Esophagus squamous epithelium (tissue), 5 donors: ENCODE measurements at regions not wholly inside any gene's neighbourhood (a gene's known extent, or its start where the extent isn't known, plus 50 kb on each side); places are given as distances from the start of the nearest gene placed in this dataset.
A peak's percentile ranks its signal among the peaks of the same experiment; 100 is the strongest.

ENCODE experiments used
- DNase-seq: peaks from one replicate; lab custom pipeline; 2025; lab: John Stamatoyannopoulos, UW
- H3K27ac ChIP-seq, 4 donors: fragments of 200-600 bp; sonication (generic); one replicate each; pipeline ENCODE4 v1.5.1; 2016 to 2019; ENCODE audit warnings: mild to moderate bottlenecking in 1 of 4
- H3K27me3 ChIP-seq, 4 donors: fragments of 200-600 bp; sonication (generic); 1 replicate in 3 of 4; 2 replicates in 1 of 4; pipeline versions ENCODE4 v1.5.1 to v1.6.0; 2017 to 2021; ENCODE audit warnings: antibody characterized with exemption in 1 of 4
- H3K36me3 ChIP-seq, 3 donors: fragments of 200-600 bp; sonication (generic); one replicate each; pipeline ENCODE4 v1.5.1; 2016 to 2019
- H3K4me1 ChIP-seq, 3 donors: fragments of 200-600 bp; sonication (generic); one replicate each; pipeline ENCODE4 v1.5.1; 2017 to 2019
- H3K4me3 ChIP-seq, 4 donors: fragments of 200-600 bp; sonication (generic); 1 replicate in 3 of 4; 2 replicates in 1 of 4; pipeline ENCODE4 v1.5.1; 2016 to 2019; ENCODE audit warnings: mild to moderate bottlenecking in 2 of 4, moderate library complexity in 1 of 4
- H3K9me3 ChIP-seq, 3 donors: fragments of 200-600 bp; sonication (generic); one replicate each; pipeline ENCODE4 v1.5.1; 2016 to 2019
- CTCF ChIP-seq, 6 experiments: fragments of 450-650 bp in 4 of 6; fragments of 200-600 bp in 2 of 6; sonication (generic) in 2 of 6; IDR thresholded peaks; one replicate each; pipeline ENCODE4 v1.5.1; 2016 to 2019; ENCODE audit warnings: antibody characterized with exemption in 6 of 6, mild to moderate bottlenecking in 4 of 6, moderate library complexity in 4 of 6
- POLR2A ChIP-seq, 4 donors: fragments of 450-650 bp; IDR thresholded peaks; one replicate each; pipeline ENCODE4 v1.6.1; 2017; ENCODE audit warnings: antibody characterized with exemption in 4 of 4, mild to moderate bottlenecking in 4 of 4, moderate library complexity in 3 of 4
- WGBS, 2 donors: methylation state at CpG; one replicate each; pipeline ENCODE4 v1.1.5; 2018; 5-methylcytosine and 5-hydroxymethylcytosine counted together
- intact Hi-C: fragments of 100-400 bp; cut with DNase I; formaldehyde crosslinking; loops from one replicate; pipeline ENCODE4 v1.15.0; 2022
- donor health status: DM: yes; HTN: yes; CAD: no.

GRCh38 chr10:31100662-31101061 is 69.0 kb upstream of the ZNF438 start:
- peaks cover 0 to 4% (median 0%) of the 10 kb centered on the region in 3 donors for H3K4me1 ChIP-seq
- intact Hi-C loops = no loop called here
- no peaks in the 10 kb centered on the region for H3K9me3 ChIP-seq
- H3K36me3 ChIP-seq = no peaks in the 10 kb centered on the region
- peak overlapping the region in 1 of 4 donors; percentile 34 for H3K27ac ChIP-seq
- H3K27me3 ChIP-seq = no peaks in the 10 kb centered on the region
- no peak overlapping the region for H3K4me3 ChIP-seq
- TF ChIP-seq CTCF (IDR thresholded peaks at IDR 0.05) = no peak
- no peak for TF ChIP-seq POLR2A (IDR thresholded peaks at IDR 0.05)
- WGBS, 2 donors = 81 to 92% methylated on average over 8 of the region's 8 CpGs
- no peak for DNase-seq

GRCh38 chr10:31101123-31101522 is 69.5 kb upstream of the ZNF438 start:
- 30 to 51% methylated on average over 4 of the region's 4 CpGs for WGBS, 2 donors
- intact Hi-C loops = no loop called here
- Histone ChIP-seq H3K27ac (no peak overlapping the region), H3K4me3 (no peak overlapping the region), H3K27me3 (no peaks in the 10 kb centered on the region), H3K9me3 (no peaks in the 10 kb centered on the region), H3K36me3 (no peaks in the 10 kb centered on the region), H3K4me1 (peaks cover 0 to 4% (median 0%) of the 10 kb centered on the region in 3 donors)
- no peak for DNase-seq
- TF ChIP-seq POLR2A (IDR thresholded peaks at IDR 0.05) (no peak), CTCF (IDR thresholded peaks at IDR 0.05) (no peak)

- Histone ChIP-seq H3K27me3 (no peaks in the 10 kb centered on the region), H3K27ac (no peak overlapping the region), H3K4me1 (peaks cover 0 to 4% (median 0%) of the 10 kb centered on the region in 3 donors), H3K9me3 (no peaks in the 10 kb centered on the region), H3K36me3 (no peaks in the 10 kb centered on the region), H3K4me3 (no peak overlapping the region)
- DNase-seq = no peak
- intact Hi-C loops = no loop called here
- no peak for TF ChIP-seq POLR2A (IDR thresholded peaks at IDR 0.05)
- TF ChIP-seq CTCF (IDR thresholded peaks at IDR 0.05) = no peak
- WGBS, 2 donors = 13 to 33% methylated on average over 1 to 2 of the region's 2 CpGs
These were observed 70.8 kb upstream of the ZNF438 start for GRCh38 chr10:31102421-31102820.

DNA sequence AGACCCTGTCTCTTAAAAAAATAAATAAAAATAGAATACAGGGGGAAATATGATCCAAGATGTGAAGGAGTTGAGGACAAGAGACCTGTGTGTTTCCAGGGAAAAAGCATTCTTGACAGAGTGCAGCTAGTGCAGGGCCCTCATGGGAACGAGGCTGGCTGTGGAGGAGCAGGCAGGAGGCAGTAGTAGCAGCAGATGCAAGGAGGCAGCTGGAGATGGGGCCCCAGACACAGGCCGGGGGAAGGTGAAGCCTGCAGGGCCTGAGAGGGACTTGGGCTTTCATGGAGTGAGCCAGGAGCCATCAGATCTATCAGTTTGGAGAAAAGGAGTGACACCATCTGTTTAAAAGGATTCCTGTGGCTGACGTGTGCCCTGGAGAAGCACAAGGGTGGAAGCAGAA is 71.4 kb upstream of the ZNF438 start:
- Histone ChIP-seq H3K4me1 (peaks cover 0 to 4% (median 0%) of the 10 kb centered on the region in 3 donors), H3K4me3 (no peak overlapping the region), H3K9me3 (no peaks in the 10 kb centered on the region), H3K36me3 (no peaks in the 10 kb centered on the region), H3K27ac (no peak overlapping the region), H3K27me3 (no peaks in the 10 kb centered on the region)
- 70 to 72% methylated on average over 3 of the region's 3 CpGs for WGBS, 2 donors
- DNase-seq = no peak
- intact Hi-C loops = no loop called here
- TF ChIP-seq CTCF (IDR thresholded peaks at IDR 0.05) (no peak), POLR2A (IDR thresholded peaks at IDR 0.05) (no peak)

DNA sequence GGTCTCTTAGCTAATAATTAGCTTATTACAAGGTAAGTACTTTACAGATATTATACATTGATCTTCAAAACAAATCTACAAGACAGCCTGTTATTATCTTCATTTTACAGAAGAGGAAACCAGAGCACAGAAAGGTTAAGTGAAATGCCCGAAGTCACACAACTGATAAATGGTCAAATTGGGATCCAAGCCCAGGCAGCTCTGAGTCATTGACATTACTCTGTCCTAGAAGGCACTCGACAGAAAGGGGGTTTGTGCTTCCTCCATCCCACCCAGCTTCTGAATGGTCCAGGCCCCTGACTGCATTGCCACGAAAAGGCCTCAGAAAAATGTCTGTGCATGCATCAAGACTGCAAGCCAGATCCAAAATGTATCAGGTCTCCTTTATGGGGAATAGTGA is 81.3 kb upstream of the ZNF438 start:
- WGBS, 2 donors = 44 to 53% methylated on average over 3 of the region's 3 CpGs
- Histone ChIP-seq H3K27ac (no peak overlapping the region), H3K27me3 (no peaks in the 10 kb centered on the region), H3K4me1 (no peaks in the 10 kb centered on the region), H3K36me3 (no peaks in the 10 kb centered on the region), H3K9me3 (peaks cover 0 to 7% (median 0%) of the 10 kb centered on the region in 3 donors), H3K4me3 (no peak overlapping the region)
- DNase-seq = no peak
- no peak for TF ChIP-seq CTCF (IDR thresholded peaks at IDR 0.05)
- no peak for TF ChIP-seq POLR2A (IDR thresholded peaks at IDR 0.05)
- intact Hi-C loops = no loop called here
